HG03460 (cell line): ENCODE measurements at regions not wholly inside any gene's neighbourhood (a gene's known extent, or its start where the extent isn't known, plus 50 kb on each side); places are given as distances from the start of the nearest gene placed in this dataset.

Source experiments
- ATAC-seq: cut with Tn5 transposase; IDR thresholded peaks from one replicate; pipeline ENCODE4 v1.9.1; 2021; ENCODE audit not compliant: unreplicated experiment

DNA sequence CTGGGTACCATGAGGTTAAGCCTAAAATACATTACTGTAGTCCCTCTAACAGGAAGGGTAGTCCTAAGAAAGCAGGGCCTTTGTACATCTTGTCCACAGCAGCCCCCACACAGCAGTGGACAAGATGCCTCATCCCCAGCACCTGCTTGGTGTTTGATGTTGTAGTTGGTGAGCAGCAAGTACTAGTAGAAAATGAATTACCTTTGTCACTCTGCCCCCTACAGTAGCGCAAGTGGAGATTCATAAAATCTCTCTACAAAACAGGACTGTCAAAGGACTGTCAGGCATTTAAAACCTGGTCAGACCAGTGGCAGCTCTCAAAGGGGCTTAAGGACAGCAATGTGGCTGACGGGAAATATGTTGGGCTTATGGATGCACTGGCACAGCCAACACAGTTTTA, 122.5 kb downstream of the TMEM174 start:
- ATAC-seq: no peak

DNA sequence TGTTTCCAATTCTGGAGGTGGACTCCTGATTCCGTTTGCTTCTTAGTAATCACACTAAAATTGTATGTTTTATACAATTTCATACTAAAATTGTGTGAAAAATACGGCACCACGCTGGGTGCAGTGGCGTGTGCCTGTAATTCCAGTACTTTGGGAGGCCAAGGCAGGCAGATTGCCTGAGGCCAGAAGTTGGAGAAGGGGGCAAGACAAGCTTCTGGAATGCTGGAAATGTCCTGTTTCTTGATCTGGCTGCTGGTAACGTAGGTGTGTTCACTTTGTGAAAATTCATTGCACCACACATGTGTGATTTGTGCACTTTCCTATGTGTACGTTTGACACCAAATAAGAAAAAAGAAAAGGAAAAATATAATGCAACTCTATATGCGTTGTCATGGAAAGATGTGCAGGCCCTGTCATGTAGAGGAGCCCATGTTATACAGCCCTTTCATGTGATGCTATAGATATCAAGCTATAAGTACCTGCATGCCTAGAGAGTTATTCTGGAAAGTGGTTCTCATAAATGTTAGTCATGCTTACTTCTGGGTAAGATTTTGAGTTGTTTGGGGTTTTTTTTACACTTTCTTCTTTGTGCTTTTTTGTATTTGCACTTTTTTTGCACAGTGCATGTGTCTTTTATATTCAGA, 119.9 kb downstream of the TMEM174 start:
- no peak for ATAC-seq

DNA sequence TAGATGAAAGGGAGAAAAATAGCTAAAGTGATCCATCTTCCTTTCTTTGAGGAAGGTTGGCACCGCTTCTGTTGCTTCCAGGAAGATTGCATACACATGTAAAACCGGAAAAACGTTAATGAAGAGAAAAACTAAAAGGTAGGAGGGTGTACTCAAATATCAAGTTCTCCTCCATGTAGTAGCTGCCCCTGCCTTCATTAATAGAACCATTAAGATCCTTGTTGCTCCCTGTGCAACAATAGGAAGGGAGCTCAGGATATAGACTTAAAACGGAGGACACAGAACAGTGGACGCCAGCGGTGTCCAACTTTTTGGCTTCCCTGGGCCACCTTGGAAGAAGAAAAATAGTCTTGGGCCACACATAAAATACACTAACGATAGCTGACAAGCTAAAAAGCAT, 118.9 kb downstream of the TMEM174 start:
- ATAC-seq: no peak

DNA sequence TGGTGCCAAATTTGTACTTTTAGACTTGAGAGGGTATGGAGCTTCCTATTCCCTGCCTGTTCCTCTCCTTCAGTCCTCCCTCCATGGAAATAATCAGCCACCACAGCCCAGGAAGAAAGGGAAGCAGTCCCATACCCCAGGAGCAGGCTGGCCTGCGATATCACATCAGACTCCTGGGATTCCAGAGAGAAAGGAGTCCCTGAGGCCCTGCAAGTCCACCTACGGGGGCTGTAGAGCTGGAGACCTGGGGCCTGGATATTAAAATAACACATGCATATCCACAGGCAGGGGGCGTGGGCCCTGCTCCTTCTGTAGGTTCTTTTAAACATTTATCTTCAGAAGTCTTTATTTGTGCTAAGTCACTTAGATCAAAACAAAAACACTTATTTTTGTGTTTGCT, 117.2 kb downstream of the TMEM174 start:
- no peak for ATAC-seq

DNA sequence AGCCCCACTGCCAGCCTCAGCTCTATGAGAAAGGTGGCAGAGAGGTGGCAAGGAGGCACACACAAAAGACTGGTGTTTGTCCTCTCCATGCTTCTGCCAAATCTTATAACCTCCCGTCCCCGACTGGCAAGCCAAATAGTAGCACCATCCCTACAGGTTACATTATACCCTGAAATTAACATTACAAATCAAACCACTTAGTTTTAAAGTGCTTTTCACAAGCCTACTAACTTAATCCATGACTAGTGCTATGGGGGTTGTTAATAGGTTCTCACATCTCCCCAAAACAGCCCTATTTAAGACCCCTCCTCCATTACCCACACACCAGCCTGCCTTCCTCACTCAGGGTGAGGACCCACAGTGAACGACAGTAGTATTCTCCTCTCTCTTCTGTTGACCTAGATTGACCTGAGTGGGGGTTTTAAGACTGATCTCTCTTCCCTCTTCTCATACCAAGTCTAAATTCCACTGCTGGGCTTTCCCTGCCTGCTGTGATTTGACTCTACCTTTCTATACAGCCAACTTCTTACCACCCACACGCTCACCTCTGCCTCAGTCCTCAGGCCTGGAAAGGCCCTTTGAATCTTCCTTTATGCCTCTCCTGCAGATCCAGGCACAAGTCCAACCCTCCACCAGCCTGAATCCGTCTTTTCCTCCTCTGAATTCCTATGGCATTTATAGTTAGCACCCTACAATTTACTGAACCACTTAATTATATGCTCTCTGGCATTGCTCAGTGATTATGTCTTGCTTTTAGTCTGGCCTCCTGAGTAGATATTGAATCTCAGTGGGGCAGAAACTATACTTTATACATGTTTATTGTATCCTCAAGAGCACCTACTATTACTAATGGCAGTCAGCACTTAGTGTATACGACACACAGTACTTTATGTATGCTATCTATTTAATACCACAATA, 116.1 kb downstream of the TMEM174 start:
- ATAC-seq: no peak

DNA sequence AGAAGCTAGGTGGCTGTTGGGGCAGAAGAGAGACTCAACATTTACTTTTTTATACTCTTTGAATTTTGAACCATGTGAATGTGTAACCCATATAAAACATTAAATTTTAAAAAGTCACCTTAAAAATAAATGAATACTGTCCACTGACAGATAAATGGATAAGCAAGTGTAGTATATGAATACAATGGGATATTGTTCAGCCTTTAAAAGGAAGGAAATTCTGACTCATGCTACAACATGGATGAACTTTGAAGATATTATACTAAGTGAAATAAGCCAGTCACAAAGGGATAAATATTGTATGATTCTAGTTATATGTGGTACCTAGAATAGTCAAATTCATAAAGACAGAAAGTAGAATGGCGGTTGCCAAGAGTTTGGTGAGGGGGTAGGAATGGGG, 113.9 kb downstream of the TMEM174 start:
- no peak for ATAC-seq

DNA sequence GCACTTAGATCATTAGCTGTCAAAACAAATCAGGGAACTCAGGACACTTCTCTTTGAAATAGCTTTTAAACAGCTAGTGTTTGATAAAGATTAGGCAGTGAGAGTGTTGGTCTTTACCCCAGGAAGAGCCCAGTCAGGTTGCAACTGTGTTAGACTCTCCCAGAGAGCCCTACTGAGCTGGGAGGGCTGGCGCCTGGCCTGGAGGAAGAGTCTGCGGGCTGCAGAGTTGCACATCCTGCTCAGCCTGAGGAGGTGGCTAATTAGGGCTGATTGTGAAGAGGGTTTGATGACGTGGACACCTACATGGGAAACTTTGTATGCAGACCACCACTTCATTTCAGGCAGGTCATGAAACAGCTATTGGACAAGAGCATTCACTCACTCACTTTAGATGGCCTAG, 112.0 kb downstream of the TMEM174 start:
- no peak for ATAC-seq

DNA sequence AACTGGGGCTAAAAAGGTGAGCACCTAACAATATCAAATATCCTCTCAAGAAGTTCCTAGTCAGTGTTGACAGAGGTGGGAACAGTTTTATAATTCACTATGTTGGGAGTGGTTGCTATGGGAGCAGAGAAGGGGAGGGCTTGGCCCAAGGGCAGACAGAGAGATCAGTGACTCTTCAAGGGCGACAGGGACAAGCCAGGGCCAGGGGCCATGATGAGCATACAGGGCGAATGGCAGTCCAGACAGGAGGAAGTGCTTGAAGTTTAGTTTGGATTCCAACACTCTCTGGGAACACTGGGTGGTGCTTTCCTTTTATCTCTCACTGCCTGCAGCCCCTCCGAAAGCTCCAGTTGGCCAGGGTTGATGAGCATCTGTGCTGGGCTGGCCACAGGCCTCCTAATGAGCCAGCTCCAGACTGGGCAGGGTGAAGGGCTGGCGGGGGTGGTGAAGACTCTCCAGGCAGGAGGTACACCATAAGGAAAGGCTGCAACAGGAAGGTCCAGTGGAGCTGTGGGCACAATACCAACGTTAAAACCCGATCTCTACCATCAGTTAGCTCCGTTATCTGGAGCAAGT, 111.3 kb downstream of the TMEM174 start:
- ATAC-seq: no peak

DNA sequence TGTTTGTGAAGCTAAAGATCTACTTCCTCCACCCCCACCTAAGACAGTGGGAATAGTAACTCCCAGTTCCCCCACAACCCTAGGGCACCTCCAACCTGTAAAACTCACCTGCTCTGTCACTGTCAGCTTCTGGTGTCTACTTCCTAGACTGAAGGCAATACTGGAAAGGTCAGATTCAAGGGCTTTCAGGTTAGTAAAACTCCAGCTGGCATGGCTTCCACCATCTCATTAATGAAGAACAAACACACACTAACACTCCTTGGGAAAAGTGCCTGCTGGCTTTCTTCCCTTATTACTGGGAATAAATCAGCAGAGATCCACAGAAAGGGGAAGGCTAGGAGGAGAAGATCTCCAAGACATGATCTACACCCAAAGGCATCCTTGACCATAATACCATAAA, 109.9 kb downstream of the TMEM174 start:
- no peak for ATAC-seq

DNA sequence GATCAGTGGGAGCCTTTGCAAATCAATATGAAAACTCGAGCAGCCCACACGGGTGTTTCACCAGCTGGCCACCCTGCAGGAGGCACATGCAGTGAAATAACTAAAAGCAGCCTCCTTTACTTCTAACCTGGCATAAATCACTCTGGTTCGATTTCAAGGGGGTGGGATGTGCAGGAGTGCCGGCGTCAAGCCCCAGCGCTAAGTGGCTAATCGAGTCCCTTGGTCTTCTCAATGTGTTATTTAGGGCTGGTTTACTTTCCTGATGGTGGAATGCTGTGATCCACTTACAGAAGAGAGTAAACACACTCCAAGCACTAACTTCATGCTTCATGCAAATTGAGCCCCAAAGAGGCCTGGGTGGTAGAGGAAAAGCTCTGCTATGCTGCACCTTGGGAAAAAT, 109.4 kb downstream of the TMEM174 start:
- ATAC-seq: no peak

DNA sequence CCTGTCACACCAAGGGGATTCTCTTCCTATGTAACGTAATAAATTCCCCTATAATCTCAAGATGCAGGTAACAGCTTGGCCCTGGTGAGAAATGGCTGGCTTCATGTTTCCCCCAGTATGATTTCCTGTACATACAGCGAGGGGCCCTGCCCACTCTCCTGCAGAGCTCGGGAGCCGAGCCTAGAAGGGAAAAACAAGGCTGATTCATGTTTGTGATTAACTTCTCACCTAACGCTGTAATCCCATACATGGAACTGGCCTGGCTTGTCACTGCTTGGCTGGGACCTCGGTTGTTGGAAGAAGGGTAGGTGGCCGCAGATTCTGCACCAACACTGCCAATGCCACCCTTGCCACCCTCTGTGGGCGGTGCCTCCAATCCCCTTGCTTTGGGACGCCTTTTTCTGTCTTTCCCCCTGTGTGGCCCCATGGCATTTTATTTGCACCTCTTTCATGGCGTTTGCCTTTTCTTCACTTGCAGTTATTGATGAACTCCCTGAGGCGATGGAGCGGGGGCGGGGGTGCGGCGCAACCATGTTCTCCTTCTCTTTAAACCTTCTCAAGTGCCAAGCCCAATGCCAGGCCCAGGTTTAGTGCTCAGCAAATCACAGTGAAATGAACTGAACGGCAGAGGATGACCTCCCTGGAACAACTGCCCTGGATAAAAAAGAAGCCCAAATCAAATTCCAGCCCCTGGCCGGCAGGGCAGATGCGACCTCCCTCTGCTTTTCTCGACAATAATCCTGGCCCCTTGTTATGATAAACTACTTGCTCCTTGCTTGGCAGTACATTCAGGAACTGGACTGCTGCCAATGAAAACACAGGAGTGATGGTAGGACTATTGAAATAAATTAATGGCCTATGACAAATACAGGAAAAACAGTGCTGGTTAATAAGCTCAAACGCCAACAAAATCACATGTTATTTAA, 108.1 kb downstream of the TMEM174 start:
- ATAC-seq: no peak

DNA sequence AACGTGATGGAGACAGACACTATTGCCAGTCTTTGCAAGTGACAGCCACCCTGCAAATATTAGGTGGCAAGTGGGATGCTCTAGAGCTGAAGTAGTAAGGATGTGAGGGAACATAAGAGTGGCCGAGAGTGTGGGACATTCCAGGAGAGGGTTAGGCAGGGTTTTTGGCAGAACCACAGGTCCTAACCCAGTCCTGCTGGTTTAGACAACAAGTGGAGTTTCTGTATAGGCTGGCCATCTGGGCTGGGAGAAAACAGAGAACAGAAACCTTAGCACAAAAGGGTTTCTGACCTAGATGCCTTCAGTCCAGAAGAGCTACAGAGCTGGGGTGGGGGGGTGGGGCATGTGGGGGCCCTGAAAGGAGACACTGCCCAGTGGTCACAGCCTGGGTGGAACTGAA, 107.4 kb downstream of the TMEM174 start:
- no peak for ATAC-seq

DNA sequence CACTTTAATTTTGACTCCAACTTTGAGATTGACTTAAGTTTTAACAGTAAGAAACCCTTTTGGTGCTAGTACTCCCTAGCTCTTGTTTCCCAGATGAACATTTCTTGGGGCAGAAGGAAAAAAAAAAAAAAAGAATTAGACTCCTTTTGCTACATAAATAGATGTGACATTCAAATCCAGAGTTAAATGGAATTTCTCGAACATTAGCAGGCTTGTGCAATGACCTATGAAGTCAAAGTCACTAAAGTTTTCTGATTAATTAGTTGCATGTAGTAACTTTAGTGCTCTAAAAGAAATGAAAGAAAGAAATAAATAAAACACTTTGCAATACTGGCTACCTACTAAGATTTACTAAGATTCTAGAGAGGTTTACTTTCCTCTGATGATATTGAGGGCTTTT, 106.8 kb downstream of the TMEM174 start:
- ATAC-seq: no peak

DNA sequence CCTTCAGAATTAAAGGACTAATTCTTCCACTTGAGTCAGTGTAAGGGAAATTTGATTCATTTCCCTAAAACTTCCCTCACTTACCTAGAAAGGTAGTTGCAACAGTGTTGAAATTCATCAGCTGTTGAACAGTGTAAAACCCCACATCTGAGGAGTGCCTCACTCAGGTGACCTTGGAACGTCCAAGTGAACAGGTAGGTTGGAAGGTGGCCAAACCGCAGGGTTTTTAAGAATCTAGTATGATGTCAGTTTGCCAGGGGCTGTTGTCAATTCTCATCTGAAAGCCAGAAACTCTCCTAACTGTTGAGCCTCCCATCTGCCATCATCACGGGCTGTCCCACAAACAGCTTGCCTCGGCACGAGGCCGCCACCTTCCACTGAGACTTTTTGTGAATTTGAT, 105.7 kb downstream of the TMEM174 start:
- ATAC-seq: no peak

DNA sequence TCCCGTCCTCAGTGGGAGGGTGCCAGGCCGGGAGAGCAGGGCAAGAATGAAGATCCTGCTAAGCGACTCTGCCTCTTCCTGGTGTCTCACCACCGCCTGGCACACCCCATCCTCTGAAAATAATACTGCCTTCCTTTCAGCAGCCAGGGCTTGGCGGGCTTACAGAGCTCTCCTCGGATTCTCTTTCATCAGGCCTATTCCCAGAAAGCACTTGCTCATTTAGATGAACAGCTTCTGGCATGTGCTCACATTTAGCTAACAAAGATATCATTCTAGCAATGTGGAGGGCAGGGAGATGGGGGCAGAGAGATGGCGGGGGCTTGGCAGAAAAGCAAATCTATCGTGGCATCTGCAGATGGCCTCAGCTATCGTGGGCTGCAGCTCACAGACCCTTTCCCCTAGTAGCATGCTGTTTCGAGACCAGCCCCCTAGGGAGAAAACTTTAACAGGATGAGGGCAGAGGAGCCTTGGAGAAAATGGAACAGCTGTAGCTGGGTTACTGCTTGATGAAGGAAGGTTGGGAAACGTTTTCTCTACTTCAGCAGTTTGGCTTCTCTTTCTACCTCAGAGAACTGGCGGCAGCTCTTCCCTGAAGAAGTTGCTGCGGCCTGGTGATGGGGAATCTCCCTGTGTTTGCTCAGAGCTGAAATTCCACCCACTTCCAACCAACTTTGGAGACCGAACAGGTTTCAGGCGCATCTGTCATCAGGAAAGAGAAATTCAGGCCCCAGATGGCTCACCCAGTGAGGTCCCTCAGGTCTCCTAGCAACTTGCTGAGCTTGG, 102.1 kb downstream of the TMEM174 start:
- ATAC-seq: no peak

DNA sequence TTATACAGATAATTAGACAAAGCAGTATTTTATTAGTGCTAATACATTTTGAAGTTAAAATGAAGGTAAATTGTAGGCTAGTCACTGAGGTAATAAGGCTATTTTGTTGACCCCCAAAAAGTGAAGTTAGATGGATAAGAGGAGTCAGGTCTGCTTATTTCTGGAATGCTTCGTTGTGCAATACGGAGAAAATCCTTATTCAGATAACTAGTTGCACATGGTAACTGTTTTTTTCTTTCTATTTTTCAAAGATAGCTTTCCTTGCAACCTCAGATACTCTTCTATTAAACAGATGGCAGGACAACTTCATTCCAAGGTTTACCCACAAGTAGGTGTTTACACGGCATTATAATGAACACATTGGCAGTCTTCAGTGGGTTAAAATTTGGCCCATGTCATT, 101.1 kb downstream of the TMEM174 start:
- no peak for ATAC-seq

DNA sequence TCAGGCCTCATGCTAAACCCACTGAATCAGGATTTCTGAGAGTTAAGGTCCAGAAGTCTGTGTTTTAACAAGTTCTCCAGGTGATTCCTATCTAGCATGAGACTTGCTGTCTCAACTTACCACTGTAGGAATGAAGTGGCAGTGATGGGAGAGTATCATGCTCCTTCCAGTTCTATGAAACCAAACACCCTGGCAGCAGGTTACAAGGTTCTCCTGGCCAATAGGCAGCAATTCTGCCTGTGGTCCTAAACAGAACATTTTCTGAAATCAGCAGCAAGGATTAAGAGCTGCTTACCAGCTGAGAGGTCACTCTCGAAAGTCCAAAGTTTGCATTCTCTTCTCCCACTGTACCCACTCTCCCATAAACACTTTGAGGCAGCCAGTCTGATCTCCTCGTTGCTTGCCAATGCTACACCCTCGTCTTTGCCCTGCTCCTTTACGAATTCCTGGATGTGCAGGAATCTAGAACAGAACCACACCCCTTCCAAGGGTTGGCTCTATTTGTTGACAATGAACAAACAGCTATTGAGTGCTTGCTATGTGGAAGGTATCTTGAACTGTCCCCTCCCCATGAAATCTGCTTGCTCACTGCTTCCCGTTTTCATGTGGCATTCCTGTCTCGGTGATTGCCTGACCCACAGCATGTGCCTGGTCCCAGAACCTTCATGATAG, 100.5 kb downstream of the TMEM174 start:
- no peak for ATAC-seq

DNA sequence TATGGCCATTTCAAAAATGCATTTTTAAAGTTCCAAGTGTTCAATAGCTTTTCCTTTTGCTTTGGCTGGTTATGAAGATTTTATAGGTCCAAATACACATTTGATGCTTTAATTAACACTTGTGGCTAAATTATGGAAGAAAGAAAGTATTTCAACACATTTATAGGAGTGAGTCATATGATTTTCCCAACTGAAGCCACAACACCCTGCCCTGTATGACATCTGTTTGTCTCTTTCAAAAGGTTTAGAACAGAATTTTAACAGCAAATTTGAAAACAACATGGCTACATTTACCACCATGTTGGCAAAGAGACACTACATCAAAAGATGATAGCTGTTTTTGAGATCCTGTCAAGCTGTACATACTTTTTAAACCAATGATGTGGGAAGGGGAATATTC, 99.4 kb downstream of the TMEM174 start:
- ATAC-seq: no peak

DNA sequence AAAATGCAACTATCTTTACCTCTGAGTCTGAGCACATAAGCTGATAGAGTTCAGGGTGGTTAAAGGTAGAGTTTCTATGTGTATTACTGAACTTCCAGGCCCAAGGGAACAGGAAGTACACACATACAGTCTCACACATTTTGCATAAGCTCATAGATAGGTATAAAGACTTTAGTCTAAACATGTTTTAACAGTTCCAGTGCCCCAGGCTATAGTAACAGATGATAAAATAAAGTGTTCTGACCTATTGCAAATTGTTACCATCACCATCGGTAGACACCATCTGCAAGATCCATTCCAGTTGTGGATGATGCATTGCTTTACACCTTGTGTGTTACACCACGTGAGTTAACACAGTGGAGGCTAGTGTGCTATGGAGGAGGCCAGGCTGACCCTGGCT, 95.8 kb downstream of the TMEM174 start:
- no peak for ATAC-seq
